PC-9 (cell line): ENCODE measurements at regions not wholly inside any gene's neighbourhood (a gene's known extent, or its start where the extent isn't known, plus 50 kb on each side); places are given as distances from the start of the nearest gene placed in this dataset.

Experiments
- BruUV-seq: library from RNA; stranded (reverse); fragments of 400-500 nt; replicated peaks from 2 replicates; lab custom pipeline; 2021; lab: Mats Ljungman, UMichigan
- CTCF ChIA-PET: fragments of 300-600 bp; sonication (Branson Sonifier 250); formaldehyde crosslinking; loops from one replicate; lab custom pipeline; 2022; ENCODE audit warnings: antibody characterized with exemption; lab: Charles Lee
- POLR2A ChIA-PET: fragments of 300-600 bp; sonication (Branson Sonifier 250); formaldehyde crosslinking; loops from one replicate; lab custom pipeline; 2022; ENCODE audit warnings: antibody characterized with exemption; ENCODE audit not compliant: unreplicated experiment; lab: Charles Lee
- DNase-seq, 2 experiments: peaks; one replicate each; pipeline versions ENCODE4 v3.0.0 to v3.0.0-alpha.2; 2015 to 2022; ENCODE audit warnings: mixed read lengths in 1 of 2
- H2AFZ ChIP-seq: fragments of 200-600 bp; sonication (generic); 2 replicates; pipeline ENCODE4 v1.8.1; 2017; ENCODE audit warnings: antibody characterized with exemption
- H3F3A ChIP-seq: fragments of 200-600 bp; sonication (generic); 2 replicates; pipeline ENCODE4 v1.8.1; 2017; ENCODE audit warnings: antibody characterized with exemption, mild to moderate bottlenecking, low read depth; ENCODE audit not compliant: insufficient read depth
- H3K27ac ChIP-seq: fragments of 200-600 bp; sonication (generic); 2 replicates; pipeline ENCODE4 v1.6.1; 2016; ENCODE audit warnings: mixed run types
- H3K27me3 ChIP-seq: fragments of 200-600 bp; sonication (generic); 2 replicates; pipeline ENCODE4 v1.6.1; 2016; ENCODE audit warnings: low read depth, mixed run types; ENCODE audit not compliant: insufficient read depth
- H3K36me3 ChIP-seq: fragments of 200-600 bp; sonication (generic); 2 replicates; pipeline ENCODE4 v1.6.1; 2016; ENCODE audit warnings: low read depth, mixed run types
- H3K4me1 ChIP-seq: fragments of 200-600 bp; sonication (generic); replicated peaks from 2 replicates; pipeline ENCODE4 v1.6.1; 2016; ENCODE audit warnings: mixed run types; ENCODE audit not compliant: insufficient read depth
- H3K4me2 ChIP-seq: fragments of 200-600 bp; sonication (generic); 2 replicates; pipeline ENCODE4 v1.6.1; 2017; ENCODE audit warnings: mixed run types
- H3K4me3 ChIP-seq: fragments of 200-600 bp; sonication (generic); 2 replicates; pipeline ENCODE4 v1.6.1; 2016; ENCODE audit warnings: mixed run types
- H3K79me2 ChIP-seq: fragments of 200-600 bp; sonication (generic); 2 replicates; pipeline ENCODE4 v1.6.1; 2017; ENCODE audit warnings: low read depth, mixed run types
- H3K9me2 ChIP-seq: fragments of 200-600 bp; sonication (generic); 2 replicates; pipeline ENCODE4 v1.8.1; 2017; ENCODE audit warnings: mild to moderate bottlenecking; ENCODE audit not compliant: insufficient read depth
- H3K9me3 ChIP-seq: fragments of 200-600 bp; sonication (generic); 2 replicates; pipeline ENCODE4 v1.8.1; 2016; ENCODE audit warnings: low read depth; ENCODE audit not compliant: insufficient read depth
- H4K20me1 ChIP-seq: fragments of 200-600 bp; sonication (generic); 2 replicates; pipeline ENCODE4 v1.8.1; 2017; ENCODE audit not compliant: insufficient read depth
- EZH2 ChIP-seq: fragments of 200-600 bp; sonication (generic); IDR thresholded peaks from 2 replicates; pipeline ENCODE4 v1.8.0; 2017; ENCODE audit warnings: antibody characterized with exemption, low read depth
- intact Hi-C: fragments of 100-400 bp; cut with micrococcal nuclease; formaldehyde crosslinking; loops from one replicate; pipeline ENCODE4 v1.10.0; 2022; ENCODE audit not compliant: unreplicated experiment
- TF ChIP-seq, protein P1 (sequence below): fragments of 200-600 bp; sonication (generic); conservative IDR thresholded peaks from 2 replicates; pipeline ENCODE4 v1.6.1; 2017; ENCODE audit warnings: mixed run types, antibody characterized with exemption, mild to moderate bottlenecking, moderate library complexity

DNA sequence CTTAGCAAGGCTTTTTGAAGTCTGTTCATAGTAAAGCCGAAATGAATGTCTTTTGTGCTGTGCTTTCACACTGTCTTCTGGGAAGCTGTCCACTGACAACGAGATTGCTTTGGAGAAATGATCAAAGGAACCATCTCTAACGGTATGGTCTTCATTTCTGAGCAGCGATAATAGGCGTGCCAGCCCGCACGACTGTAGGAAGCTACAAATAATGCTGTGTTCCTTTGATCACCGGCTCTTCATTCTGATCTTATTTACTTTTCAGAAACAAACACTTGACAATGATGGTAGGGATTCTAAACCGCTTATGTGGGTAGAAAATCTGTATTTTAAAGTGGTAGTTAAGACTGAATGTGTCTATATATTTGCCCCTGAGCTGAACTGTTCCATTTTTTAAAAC lies 306.6 kb upstream of the EXOC2 start:
- no peaks in the 10 kb centered on the region for H3K9me2 ChIP-seq
- POLR2A ChIA-PET, result no interaction called here

DNA sequence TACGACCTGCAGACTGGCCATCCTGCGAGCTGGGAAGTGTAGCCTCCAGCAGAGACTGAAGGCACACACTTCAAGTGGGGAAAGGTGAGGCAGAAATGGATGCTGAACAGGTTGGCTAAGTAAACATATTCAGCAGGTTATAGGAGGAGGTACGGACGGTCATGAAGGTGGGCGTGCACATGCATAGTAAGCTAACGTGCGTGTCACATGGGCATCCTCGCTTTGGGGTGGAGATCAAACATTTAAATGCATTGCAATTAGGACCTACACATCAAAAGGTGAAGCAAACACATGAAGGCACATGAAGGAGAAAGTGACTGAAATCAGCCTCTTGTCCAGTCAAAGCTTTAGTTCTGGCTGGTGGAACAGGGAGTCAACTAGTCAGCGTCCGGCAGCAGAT lies 305.6 kb upstream of the EXOC2 start:
- CTCF ChIA-PET, result no interaction called here

More for the DNA sequence above, 306.6 kb upstream of the EXOC2 start:
- DNase-seq, result no peak
- Histone ChIP-seq H3K27me3 (no peaks in the 10 kb centered on the region), H3K79me2 (no peaks in the 10 kb centered on the region), H3F3A (no peaks in the 10 kb centered on the region), H2AFZ (no peak overlapping the region), H4K20me1 (no peaks in the 10 kb centered on the region), H3K27ac (no peak overlapping the region), H3K9me3 (no peaks in the 10 kb centered on the region), H3K36me3 (no peaks in the 10 kb centered on the region), H3K4me1 (peaks cover under 1% of the 10 kb centered on the region; the same call in 1 of the 2 replicates), H3K4me3 (no peak overlapping the region), H3K4me2 (no peak overlapping the region)
- BruUV-seq, result no TSS peak
- TF ChIP-seq EZH2, result no peak
- TF ChIP-seq, protein P1, sequence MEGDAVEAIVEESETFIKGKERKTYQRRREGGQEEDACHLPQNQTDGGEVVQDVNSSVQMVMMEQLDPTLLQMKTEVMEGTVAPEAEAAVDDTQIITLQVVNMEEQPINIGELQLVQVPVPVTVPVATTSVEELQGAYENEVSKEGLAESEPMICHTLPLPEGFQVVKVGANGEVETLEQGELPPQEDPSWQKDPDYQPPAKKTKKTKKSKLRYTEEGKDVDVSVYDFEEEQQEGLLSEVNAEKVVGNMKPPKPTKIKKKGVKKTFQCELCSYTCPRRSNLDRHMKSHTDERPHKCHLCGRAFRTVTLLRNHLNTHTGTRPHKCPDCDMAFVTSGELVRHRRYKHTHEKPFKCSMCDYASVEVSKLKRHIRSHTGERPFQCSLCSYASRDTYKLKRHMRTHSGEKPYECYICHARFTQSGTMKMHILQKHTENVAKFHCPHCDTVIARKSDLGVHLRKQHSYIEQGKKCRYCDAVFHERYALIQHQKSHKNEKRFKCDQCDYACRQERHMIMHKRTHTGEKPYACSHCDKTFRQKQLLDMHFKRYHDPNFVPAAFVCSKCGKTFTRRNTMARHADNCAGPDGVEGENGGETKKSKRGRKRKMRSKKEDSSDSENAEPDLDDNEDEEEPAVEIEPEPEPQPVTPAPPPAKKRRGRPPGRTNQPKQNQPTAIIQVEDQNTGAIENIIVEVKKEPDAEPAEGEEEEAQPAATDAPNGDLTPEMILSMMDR, result no peak
- intact Hi-C loops, result no loop called here
- CTCF ChIA-PET, result interaction anchor here (0.5 kb wide), 1 partner anchor 631 kb away, joined by 4 read pairs; no protein-coding TSS in a partner anchor

DNA sequence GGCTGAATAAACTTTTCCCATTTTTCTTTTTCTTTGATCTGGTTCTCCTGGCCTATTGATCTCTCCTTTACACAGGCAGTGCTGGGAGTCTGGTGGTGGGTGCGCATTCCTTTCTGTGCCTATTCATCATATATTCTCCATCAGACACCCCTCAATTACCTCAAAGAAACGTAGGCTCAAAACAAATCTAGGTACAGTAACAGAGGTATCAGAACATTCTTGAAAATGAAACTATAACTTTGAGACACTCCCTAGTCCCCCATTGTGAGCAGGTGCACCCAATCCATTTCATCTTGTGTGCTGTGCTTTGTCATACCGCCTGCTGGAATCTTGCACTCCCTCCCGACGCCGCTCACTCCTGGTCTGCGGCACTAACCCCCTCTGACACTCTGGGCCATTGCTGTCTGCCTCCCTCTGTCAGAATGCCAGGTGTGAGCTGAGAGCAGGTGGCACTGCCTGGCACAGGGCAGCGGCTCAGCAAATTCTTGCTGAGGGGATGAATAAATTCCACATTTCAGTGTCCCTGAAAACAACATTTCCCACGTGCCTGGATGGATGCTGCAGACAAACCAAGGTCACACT lies 303.4 kb upstream of the EXOC2 start:
- Histone ChIP-seq H3K9me2 (no peaks in the 10 kb centered on the region), H3K9me3 (no peaks in the 10 kb centered on the region), H3K79me2 (no peaks in the 10 kb centered on the region), H3K4me1 (no peaks in the 10 kb centered on the region), H3K27me3 (no peaks in the 10 kb centered on the region), H3F3A (no peaks in the 10 kb centered on the region), H2AFZ (no peak overlapping the region), H3K4me3 (no peak overlapping the region), H3K36me3 (no peaks in the 10 kb centered on the region), H3K27ac (no peak overlapping the region), H3K4me2 (no peak overlapping the region), H4K20me1 (no peaks in the 10 kb centered on the region)
- TF ChIP-seq, protein P1, result no peak
- TF ChIP-seq EZH2, result no peak
- no peak for DNase-seq
- POLR2A ChIA-PET, result no interaction called here
- BruUV-seq, result no TSS peak
- intact Hi-C loops, result no loop called here
- CTCF ChIA-PET, result no interaction called here

More for the DNA sequence above, 305.6 kb upstream of the EXOC2 start:
- intact Hi-C loops, result no loop called here
- no peak for TF ChIP-seq EZH2
- Histone ChIP-seq H3K4me1 (no peaks in the 10 kb centered on the region), H3K4me2 (no peak overlapping the region), H3K27me3 (no peaks in the 10 kb centered on the region), H3K9me2 (no peaks in the 10 kb centered on the region), H3F3A (no peaks in the 10 kb centered on the region), H3K27ac (no peak overlapping the region), H3K4me3 (no peak overlapping the region), H3K79me2 (no peaks in the 10 kb centered on the region), H3K36me3 (no peaks in the 10 kb centered on the region), H3K9me3 (no peaks in the 10 kb centered on the region), H2AFZ (no peak overlapping the region), H4K20me1 (no peaks in the 10 kb centered on the region)
- no peak for DNase-seq
- POLR2A ChIA-PET, result no interaction called here
- BruUV-seq, result no TSS peak

DNA sequence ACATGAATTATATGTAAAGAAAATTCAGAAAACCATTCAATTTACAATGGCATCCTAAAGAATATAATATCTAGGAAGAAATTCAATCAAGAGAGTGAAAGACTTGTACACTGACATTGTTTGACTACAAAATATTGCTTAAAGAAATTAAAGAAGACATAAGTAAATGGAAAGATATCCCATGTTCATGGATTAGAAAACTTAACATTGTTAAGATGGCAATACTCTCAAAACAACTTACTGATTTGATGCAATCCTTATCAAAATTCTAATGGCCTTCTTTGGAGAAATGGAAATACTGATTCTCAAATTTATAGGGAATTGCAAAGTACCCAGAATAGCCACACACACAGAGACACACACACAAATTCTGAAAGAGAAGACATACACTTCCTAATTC lies 298.3 kb upstream of the EXOC2 start:
- Histone ChIP-seq H2AFZ (no peak overlapping the region), H3K9me2 (no peaks in the 10 kb centered on the region), H3K79me2 (no peaks in the 10 kb centered on the region), H3K27ac (no peak overlapping the region), H3K4me2 (no peak overlapping the region), H3K9me3 (no peaks in the 10 kb centered on the region), H3K4me1 (no peaks in the 10 kb centered on the region), H3F3A (no peaks in the 10 kb centered on the region), H4K20me1 (no peaks in the 10 kb centered on the region), H3K4me3 (no peak overlapping the region), H3K27me3 (no peaks in the 10 kb centered on the region), H3K36me3 (no peaks in the 10 kb centered on the region)
- ChIA-PET CTCF (no interaction called here), POLR2A (no interaction called here)
- BruUV-seq, result no TSS peak
- intact Hi-C loops, result no loop called here
- no peak for DNase-seq
- TF ChIP-seq, protein P1, result no peak
- TF ChIP-seq EZH2, result no peak
